ENCODE measurements at regions not wholly inside any gene's neighbourhood (a gene's known extent, or its start where the extent isn't known, plus 50 kb on each side); places are given as distances from the start of the nearest gene placed in this dataset.

GRCh38 chr19:27684293-27684692 is 1528.7 kb downstream of the UQCRFS1 start:
- no peaks in the 10 kb centered on the region for H3K27me3 ChIP-seq (ENCODE audit: control insufficient read depth in 2 of 2, insufficient read depth in 2 of 2, low read length in 2 of 2)
- H3K9me1 ChIP-seq (replicated peaks; ENCODE audit: control insufficient read depth, extremely low read depth, insufficient read depth, low read length), result no peaks in the 10 kb centered on the region
- dilution Hi-C loops (cut with MboI; ENCODE audit: extremely low pct_ligation_motif_present, low sequenced_read_pairs) (no loop called here), intact Hi-C loops (cut with micrococcal nuclease) (no loop called here)
- H4K20me1 ChIP-seq (replicated peaks; ENCODE audit: control insufficient read depth, extremely low read depth, insufficient read depth, low read length), result no peaks in the 10 kb centered on the region
- DNase-seq (ENCODE audit: low read depth, low spot score), result no peak
- POLR2A ChIA-PET, result no interaction called here
- FAIRE-seq, result no peak
- CTCF ChIA-PET, result no interaction called here
- no peak overlapping the region for H3K4me3 ChIP-seq (replicated peaks in 1 of 3; ENCODE audit: insufficient read depth in 1 of 3, low read depth in 1 of 3, low read length in 3 of 3)
- H3K9ac ChIP-seq (replicated peaks; ENCODE audit: extremely low read depth, insufficient read depth, low read length), result no peak overlapping the region
- H3K9me3 ChIP-seq (replicated peaks; ENCODE audit: control insufficient read depth, insufficient read depth, low read length), result no peaks in the 10 kb centered on the region
- H3K4me2 ChIP-seq (ENCODE audit: insufficient read depth, low read length), result no peak overlapping the region
- H2AFZ ChIP-seq (ENCODE audit: low read depth, low read length), result no peak overlapping the region
- no peak overlapping the region for H3K27ac ChIP-seq (ENCODE audit: insufficient read depth, low read depth, low read length)
- H3K79me2 ChIP-seq (ENCODE audit: control insufficient read depth, insufficient read depth, low read length), result no peaks in the 10 kb centered on the region
- no TSS peak for BruUV-seq (replicated peaks)
- H3K4me1 ChIP-seq (ENCODE audit: control insufficient read depth, extremely low read depth, insufficient read depth, low read length), result no peaks in the 10 kb centered on the region
- no peak for TF ChIP-seq EZH2 (IDR thresholded peaks at IDR 0.05; ENCODE audit: borderline replicate concordance, low read depth, low read length, severe bottlenecking)
- no peak for TF ChIP-seq CTCF (IDR thresholded peaks at IDR 0.05; ENCODE audit: extremely low read depth in 1 of 2, insufficient read depth in 1 of 2, low read depth in 1 of 2, low read length in 2 of 2)
- TF ChIP-seq JUN (IDR thresholded peaks at IDR 0.05; ENCODE audit: borderline replicate concordance, insufficient read depth, insufficient read length, low read depth), result no peak
- TF ChIP-seq POLR2A (IDR thresholded peaks at IDR 0.05; ENCODE audit: low read depth, low read length), result no peak
- no peak for TF ChIP-seq MYC (IDR thresholded peaks at IDR 0.05; ENCODE audit: low read depth, low read length)
- no peak for TF ChIP-seq MAX (IDR thresholded peaks at IDR 0.05; ENCODE audit: insufficient read depth, insufficient read length)
- TF ChIP-seq GATA2 (IDR thresholded peaks at IDR 0.05; ENCODE audit: insufficient read depth, insufficient read length, low read depth, low read length), result no peak
- no peak for TF ChIP-seq POLR2AphosphoS5 (IDR thresholded peaks at IDR 0.05; ENCODE audit: insufficient read depth, low read depth, low read length)
- no peak for TF ChIP-seq FOS (IDR thresholded peaks at IDR 0.05; ENCODE audit: borderline replicate concordance, insufficient read depth, low read length)
- no peaks in the 10 kb centered on the region for H3K36me3 ChIP-seq (ENCODE audit: control insufficient read depth in 2 of 2, extremely low read depth in 1 of 2, insufficient read depth in 2 of 2, low read length in 2 of 2)

Data from endothelial cell of umbilical vein (primary cell).